ENCODE measurements at regions not wholly inside any gene's neighbourhood (a gene's known extent, or its start where the extent isn't known, plus 50 kb on each side); places are given as distances from the start of the nearest gene placed in this dataset.

GRCh38 chr10:106493751-106494150, 670.8 kb downstream of the SORCS1 start:
- H3K4me3 Mint-ChIP-seq: no peak overlapping the region
- H3K4me1 Mint-ChIP-seq: no peaks in the 10 kb centered on the region
- H3K36me3 Mint-ChIP-seq (ENCODE audit: low read depth): no peaks in the 10 kb centered on the region
- peaks cover 8% of the 10 kb centered on the region for H3K9me3 Mint-ChIP-seq
- ATAC-seq (no peak), DNase-seq (no peak)
- H3K27me3 Mint-ChIP-seq: no peaks in the 10 kb centered on the region
- no peak overlapping the region for H3K27ac Mint-ChIP-seq

GRCh38 chr10:106493226-106493625, 671.3 kb downstream of the SORCS1 start:
- Mint-ChIP-seq H3K4me1 (no peaks in the 10 kb centered on the region), H3K9me3 (peaks cover 5% of the 10 kb centered on the region), H3K4me3 (no peak overlapping the region), H3K27ac (no peak overlapping the region), H3K27me3 (no peaks in the 10 kb centered on the region), H3K36me3 (ENCODE audit: low read depth) (no peaks in the 10 kb centered on the region)
- DNase-seq: no peak
- ATAC-seq: no peak

- H3K36me3 Mint-ChIP-seq (ENCODE audit: low read depth): no peaks in the 10 kb centered on the region
- no peaks in the 10 kb centered on the region for H3K27me3 Mint-ChIP-seq
- H3K4me3 Mint-ChIP-seq: no peak overlapping the region
- H3K27ac Mint-ChIP-seq: no peak overlapping the region
- DNase-seq (no peak), ATAC-seq (no peak)
- no peaks in the 10 kb centered on the region for H3K9me3 Mint-ChIP-seq
- no peaks in the 10 kb centered on the region for H3K4me1 Mint-ChIP-seq
Measured at GRCh38 chr10:106487726-106488125, 676.8 kb downstream of the SORCS1 start.

- ATAC-seq (no peak), DNase-seq (no peak)
- H3K4me3 Mint-ChIP-seq: no peak overlapping the region
- no peaks in the 10 kb centered on the region for H3K36me3 Mint-ChIP-seq (ENCODE audit: low read depth)
- no peaks in the 10 kb centered on the region for H3K27me3 Mint-ChIP-seq
- H3K4me1 Mint-ChIP-seq: no peaks in the 10 kb centered on the region
- H3K27ac Mint-ChIP-seq: no peak overlapping the region
- H3K9me3 Mint-ChIP-seq: no peaks in the 10 kb centered on the region
Measured at GRCh38 chr10:106481598-106482275, 682.8 kb downstream of the SORCS1 start.

- H3K4me3 Mint-ChIP-seq: no peak overlapping the region
- ATAC-seq: no peak
- peaks cover under 1% of the 10 kb centered on the region for H3K9me3 Mint-ChIP-seq
- H3K27me3 Mint-ChIP-seq: no peaks in the 10 kb centered on the region
- no peak overlapping the region for H3K27ac Mint-ChIP-seq
- H3K4me1 Mint-ChIP-seq: no peaks in the 10 kb centered on the region
- H3K36me3 Mint-ChIP-seq (ENCODE audit: low read depth): no peaks in the 10 kb centered on the region
- no peak for DNase-seq
Measured at GRCh38 chr10:106479636-106480035, 684.9 kb downstream of the SORCS1 start.

GRCh38 chr10:106474876-106475275, 689.6 kb downstream of the SORCS1 start:
- Mint-ChIP-seq H3K9me3 (peaks cover 24% of the 10 kb centered on the region), H3K27ac (no peak overlapping the region), H3K4me3 (no peak overlapping the region), H3K36me3 (ENCODE audit: low read depth) (no peaks in the 10 kb centered on the region), H3K27me3 (no peaks in the 10 kb centered on the region), H3K4me1 (no peaks in the 10 kb centered on the region)
- no peak for ATAC-seq
- no peak for DNase-seq

- Mint-ChIP-seq H3K4me1 (no peaks in the 10 kb centered on the region), H3K36me3 (ENCODE audit: low read depth) (no peaks in the 10 kb centered on the region), H3K27me3 (no peaks in the 10 kb centered on the region), H3K9me3 (peaks cover 26% of the 10 kb centered on the region), H3K4me3 (no peak overlapping the region), H3K27ac (no peak overlapping the region)
- no peak for ATAC-seq
- DNase-seq: no peak
Measured at GRCh38 chr10:106473129-106473685, 691.3 kb downstream of the SORCS1 start.

- peaks cover 21% of the 10 kb centered on the region for H3K9me3 Mint-ChIP-seq
- ATAC-seq: no peak
- no peak for DNase-seq
- no peaks in the 10 kb centered on the region for H3K36me3 Mint-ChIP-seq (ENCODE audit: low read depth)
- H3K27me3 Mint-ChIP-seq: no peaks in the 10 kb centered on the region
- H3K4me3 Mint-ChIP-seq: no peak overlapping the region
- no peak overlapping the region for H3K27ac Mint-ChIP-seq
- H3K4me1 Mint-ChIP-seq: no peaks in the 10 kb centered on the region
Measured at GRCh38 chr10:106467506-106467905, 697.0 kb downstream of the SORCS1 start.

GRCh38 chr10:106457522-106457921, 707.0 kb downstream of the SORCS1 start:
- no peak for ATAC-seq
- no peak overlapping the region for H3K27ac Mint-ChIP-seq

GRCh38 chr10:106454233-106454632, 710.3 kb downstream of the SORCS1 start:
- no peaks in the 10 kb centered on the region for H3K27me3 Mint-ChIP-seq
- H3K4me3 Mint-ChIP-seq: no peak overlapping the region
- no peak for ATAC-seq
- DNase-seq: no peak
- no peaks in the 10 kb centered on the region for H3K36me3 Mint-ChIP-seq (ENCODE audit: low read depth)
- peaks cover 4% of the 10 kb centered on the region for H3K9me3 Mint-ChIP-seq
- no peaks in the 10 kb centered on the region for H3K4me1 Mint-ChIP-seq
- no peak overlapping the region for H3K27ac Mint-ChIP-seq

More at GRCh38 chr10:106457522-106457921, 707.0 kb downstream of the SORCS1 start:
- Mint-ChIP-seq H3K9me3 (peaks cover 20% of the 10 kb centered on the region), H3K4me3 (no peak overlapping the region), H3K36me3 (ENCODE audit: low read depth) (no peaks in the 10 kb centered on the region), H3K27me3 (no peaks in the 10 kb centered on the region), H3K4me1 (no peaks in the 10 kb centered on the region)
- DNase-seq: no peak

- Mint-ChIP-seq H3K4me3 (no peak overlapping the region), H3K27ac (no peak overlapping the region), H3K27me3 (no peaks in the 10 kb centered on the region), H3K9me3 (peaks cover 15% of the 10 kb centered on the region), H3K36me3 (ENCODE audit: low read depth) (no peaks in the 10 kb centered on the region), H3K4me1 (no peaks in the 10 kb centered on the region)
- ATAC-seq: no peak
- no peak for DNase-seq
Measured at GRCh38 chr10:106450966-106451365, 713.5 kb downstream of the SORCS1 start.

GRCh38 chr10:106446920-106447319, 717.6 kb downstream of the SORCS1 start:
- H3K9me3 Mint-ChIP-seq: peaks cover 16% of the 10 kb centered on the region
- no peak overlapping the region for H3K27ac Mint-ChIP-seq
- no peaks in the 10 kb centered on the region for H3K36me3 Mint-ChIP-seq (ENCODE audit: low read depth)
- ATAC-seq (no peak), DNase-seq (no peak)
- no peaks in the 10 kb centered on the region for H3K4me1 Mint-ChIP-seq
- H3K4me3 Mint-ChIP-seq: no peak overlapping the region
- H3K27me3 Mint-ChIP-seq: no peaks in the 10 kb centered on the region

GRCh38 chr10:106442223-106442622, 722.3 kb downstream of the SORCS1 start:
- no peak overlapping the region for H3K4me3 Mint-ChIP-seq
- H3K27ac Mint-ChIP-seq: no peak overlapping the region
- H3K36me3 Mint-ChIP-seq (ENCODE audit: low read depth): no peaks in the 10 kb centered on the region
- peaks cover 15% of the 10 kb centered on the region for H3K9me3 Mint-ChIP-seq
- no peaks in the 10 kb centered on the region for H3K4me1 Mint-ChIP-seq
- H3K27me3 Mint-ChIP-seq: no peaks in the 10 kb centered on the region
- ATAC-seq: no peak
- no peak for DNase-seq

- Mint-ChIP-seq H3K27me3 (no peaks in the 10 kb centered on the region), H3K27ac (no peak overlapping the region), H3K36me3 (ENCODE audit: low read depth) (no peaks in the 10 kb centered on the region), H3K4me3 (no peak overlapping the region), H3K9me3 (peaks cover 7% of the 10 kb centered on the region), H3K4me1 (no peaks in the 10 kb centered on the region)
- no peak for ATAC-seq
- no peak for DNase-seq
Measured at GRCh38 chr10:106440767-106441166, 723.7 kb downstream of the SORCS1 start.

- ATAC-seq: no peak
- Mint-ChIP-seq H3K27me3 (no peaks in the 10 kb centered on the region), H3K4me3 (no peak overlapping the region), H3K4me1 (no peaks in the 10 kb centered on the region), H3K9me3 (peaks cover 7% of the 10 kb centered on the region), H3K27ac (no peak overlapping the region), H3K36me3 (ENCODE audit: low read depth) (no peaks in the 10 kb centered on the region)
- no peak for DNase-seq
Measured at GRCh38 chr10:106440355-106440754, 724.2 kb downstream of the SORCS1 start.

- Mint-ChIP-seq H3K27me3 (no peaks in the 10 kb centered on the region), H3K9me3 (peaks cover 10% of the 10 kb centered on the region), H3K4me3 (no peak overlapping the region), H3K4me1 (no peaks in the 10 kb centered on the region), H3K27ac (no peak overlapping the region), H3K36me3 (ENCODE audit: low read depth) (no peaks in the 10 kb centered on the region)
- ATAC-seq (no peak), DNase-seq (no peak)
Measured at GRCh38 chr10:106439366-106439765, 725.1 kb downstream of the SORCS1 start.
